OCI-M1 (cell line): ENCODE measurements at regions not wholly inside any gene's neighbourhood (a gene's known extent, or its start where the extent isn't known, plus 50 kb on each side); places are given as distances from the start of the nearest gene placed in this dataset.
"Not testable (repeated sequence)": the region's sequence is repeated elsewhere in the genome, so short reads cannot be mapped to it uniquely, and the experiment has no call there.

Experiments used
- DNase-seq: peaks from one replicate; lab custom pipeline; 2025; lab: John Stamatoyannopoulos, UW

DNA sequence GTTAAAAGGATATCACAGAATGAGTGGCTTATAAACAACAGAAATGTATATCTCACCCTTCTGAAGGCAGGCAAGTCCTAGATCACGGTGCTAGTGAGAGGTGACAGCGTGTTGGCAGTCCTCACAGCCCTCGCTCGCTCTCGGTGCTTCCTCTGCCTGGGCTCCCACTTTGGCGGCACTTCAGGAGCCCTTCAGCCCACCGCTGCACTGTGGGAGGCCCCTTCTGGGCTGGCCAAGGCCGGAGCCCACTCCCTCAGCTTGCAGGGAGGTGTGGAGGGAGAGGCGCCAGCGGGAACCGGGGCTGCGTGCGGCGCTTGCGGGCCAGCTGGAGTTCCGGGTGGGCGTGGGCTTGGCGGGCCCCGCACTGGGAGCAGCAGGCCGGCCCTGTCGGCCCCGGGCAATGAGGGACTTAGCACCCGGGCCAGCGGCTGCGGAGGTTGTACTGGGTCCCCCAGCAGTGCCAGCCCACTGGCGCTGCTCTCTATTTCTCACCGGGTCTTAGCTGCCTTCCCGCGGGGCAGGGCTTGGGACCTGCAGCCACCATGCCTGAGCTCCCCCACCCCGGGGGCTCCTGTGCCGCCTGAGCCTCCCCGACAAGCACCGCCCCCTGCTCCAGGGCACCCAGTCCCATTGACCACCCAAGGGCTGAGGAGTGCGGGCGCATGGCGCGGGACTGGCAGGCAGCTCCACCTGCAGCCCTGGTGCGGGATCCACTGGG is 778.1 kb downstream of the DIPK2A start:
- not testable (repeated sequence) for DNase-seq

DNA sequence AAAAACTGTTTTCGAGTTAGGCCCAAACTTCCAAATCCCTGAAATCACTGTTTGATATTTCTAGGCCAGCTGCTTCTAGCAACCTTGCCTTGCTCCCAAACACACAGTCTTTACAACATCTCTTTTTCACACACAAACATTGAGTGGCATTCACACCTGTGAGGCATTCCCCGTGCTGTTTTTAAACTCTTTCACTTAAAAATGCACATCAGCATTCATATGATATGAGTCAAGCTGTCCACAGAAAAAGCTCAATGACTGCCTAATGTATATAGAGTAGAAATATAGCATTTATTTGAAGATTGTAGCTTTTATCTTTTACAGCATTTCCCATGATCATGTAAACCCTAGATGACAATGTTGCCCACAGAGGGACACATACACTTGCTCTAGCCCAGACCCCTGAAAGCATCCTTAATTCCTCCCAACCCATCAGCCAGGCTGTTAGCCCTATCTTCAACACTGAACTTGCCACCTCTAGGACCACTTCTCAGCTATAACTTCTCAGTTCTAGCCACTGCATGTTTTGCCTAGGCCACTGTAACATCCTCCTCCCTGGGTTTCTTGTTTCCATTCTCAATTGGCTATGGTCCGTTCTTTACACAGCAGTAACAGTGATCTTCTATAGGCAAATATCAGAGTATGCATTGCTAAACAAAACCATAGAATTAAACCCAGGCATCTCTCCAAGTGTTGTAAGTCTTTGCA is 782.6 kb downstream of the DIPK2A start:
- no peak for DNase-seq

DNA sequence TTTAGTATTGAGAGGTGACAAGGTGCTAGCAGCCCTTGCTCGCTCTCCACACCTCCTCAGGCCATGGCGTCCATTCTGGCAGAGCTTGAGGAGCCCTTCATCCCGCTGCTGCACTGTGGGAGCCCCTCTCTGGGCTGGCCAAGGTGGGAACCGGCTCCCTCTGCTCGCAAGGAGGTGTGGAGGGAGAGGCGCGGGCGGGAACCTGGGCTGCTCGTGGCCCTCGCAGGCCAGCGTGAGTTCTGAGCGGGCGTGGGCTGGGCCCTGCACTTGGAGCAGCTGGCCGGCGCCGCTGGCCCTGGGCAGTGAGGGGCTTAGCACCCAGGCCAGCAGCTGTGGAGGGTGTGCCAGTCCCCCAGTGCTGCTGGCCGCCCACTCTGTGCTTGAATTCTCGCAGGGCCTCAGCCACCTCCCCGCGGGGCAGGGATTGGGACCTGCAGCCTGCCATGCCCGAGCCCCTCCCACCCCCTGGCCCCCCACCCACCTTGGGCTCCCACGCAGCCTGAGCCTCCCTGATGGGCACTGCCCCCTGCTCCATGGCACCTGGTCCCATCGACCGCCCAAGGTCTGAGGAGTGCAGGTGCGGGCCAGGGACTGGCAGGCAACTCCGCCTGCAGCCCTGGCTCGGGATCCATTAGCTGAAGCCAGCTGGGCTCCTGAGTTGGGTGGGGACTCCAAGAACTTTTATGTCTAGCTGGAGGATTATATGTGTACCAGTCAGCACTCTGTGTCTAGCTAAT is 785.2 kb downstream of the DIPK2A start:
- DNase-seq: no peak

DNA sequence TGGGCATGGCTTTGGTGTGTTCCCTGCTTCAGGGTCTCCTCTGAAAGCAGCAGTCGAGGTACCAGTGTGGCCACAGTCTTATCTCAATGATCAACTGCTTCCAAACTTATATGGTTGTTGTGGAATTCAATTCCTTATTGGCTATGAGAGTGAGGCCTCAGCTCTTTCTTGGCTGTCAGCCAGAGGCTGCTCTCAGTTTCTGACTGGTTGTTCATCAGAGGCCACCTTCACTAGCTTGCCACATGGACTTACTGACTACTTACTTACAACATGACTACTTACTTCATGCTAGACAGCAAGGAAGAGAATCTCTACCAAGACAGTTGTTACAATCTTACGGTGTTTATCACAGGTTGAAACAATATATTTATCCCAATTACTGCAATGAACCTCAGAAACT is 789.2 kb downstream of the DIPK2A start:
- peak; percentile 56 for DNase-seq

DNA sequence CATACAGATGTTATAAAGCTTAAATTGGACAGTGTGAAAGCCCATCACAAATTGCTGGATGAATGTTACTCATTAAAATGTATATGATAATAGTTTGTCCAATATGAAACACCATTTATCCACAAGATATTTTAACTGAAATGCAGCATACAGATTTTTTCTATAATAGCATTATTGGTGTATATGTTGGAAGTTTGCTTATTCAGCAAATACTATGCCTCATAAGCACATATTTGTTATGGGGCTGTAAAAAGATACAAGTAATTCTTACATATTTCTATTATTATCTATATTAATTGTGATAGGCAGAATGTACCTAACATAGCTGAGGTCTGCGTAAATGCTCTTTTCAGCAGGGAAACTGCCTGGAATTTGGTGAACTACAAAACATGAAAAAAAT is 790.5 kb downstream of the DIPK2A start:
- DNase-seq: no peak

DNA sequence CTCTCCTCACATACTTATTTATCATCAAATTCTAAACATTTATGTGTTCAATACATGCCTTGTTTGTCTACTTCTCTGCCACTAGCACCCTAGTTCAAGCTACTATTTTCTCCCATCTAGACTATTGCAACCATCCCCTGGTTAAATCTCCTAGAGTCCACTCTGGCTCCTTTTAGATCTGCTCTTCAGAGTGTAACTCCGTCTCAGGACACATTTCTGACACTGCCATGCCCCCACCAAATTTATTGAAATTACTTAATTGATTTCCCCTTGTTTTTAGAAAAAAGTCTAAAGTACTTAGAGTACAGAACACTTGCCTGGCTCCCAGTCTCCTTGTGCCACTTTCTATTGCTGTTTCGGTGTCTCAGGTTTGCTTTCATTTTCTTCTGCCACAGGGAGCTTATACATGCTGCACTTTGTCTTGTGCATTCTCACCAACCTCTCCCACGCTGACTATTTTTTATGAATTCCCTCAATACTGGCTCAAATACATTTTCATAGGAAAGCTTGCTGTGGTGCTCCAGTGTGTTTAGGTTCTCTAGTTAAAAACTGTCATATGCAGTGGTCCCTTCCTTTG is 792.3 kb downstream of the DIPK2A start:
- peak; percentile 70 for DNase-seq

DNA sequence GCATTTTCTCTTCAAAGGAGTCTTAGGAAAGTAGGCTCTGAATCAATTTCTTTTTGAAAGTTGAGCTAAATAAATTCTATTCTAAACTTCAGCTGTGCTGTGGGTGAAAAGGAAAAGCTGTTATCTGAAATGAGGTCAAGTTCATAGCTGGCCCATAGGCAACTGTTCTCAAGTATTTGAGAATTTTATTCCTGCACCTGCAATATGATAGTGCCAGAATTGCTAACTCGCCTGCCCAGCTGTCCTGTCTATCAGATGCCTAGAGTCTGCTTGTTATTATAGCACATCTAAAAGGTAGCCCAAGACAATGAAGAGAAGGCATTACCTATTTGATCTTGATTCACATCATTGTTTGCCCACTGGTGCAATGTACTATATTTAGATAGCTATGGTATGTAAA is 798.7 kb downstream of the DIPK2A start:
- no peak for DNase-seq

DNA sequence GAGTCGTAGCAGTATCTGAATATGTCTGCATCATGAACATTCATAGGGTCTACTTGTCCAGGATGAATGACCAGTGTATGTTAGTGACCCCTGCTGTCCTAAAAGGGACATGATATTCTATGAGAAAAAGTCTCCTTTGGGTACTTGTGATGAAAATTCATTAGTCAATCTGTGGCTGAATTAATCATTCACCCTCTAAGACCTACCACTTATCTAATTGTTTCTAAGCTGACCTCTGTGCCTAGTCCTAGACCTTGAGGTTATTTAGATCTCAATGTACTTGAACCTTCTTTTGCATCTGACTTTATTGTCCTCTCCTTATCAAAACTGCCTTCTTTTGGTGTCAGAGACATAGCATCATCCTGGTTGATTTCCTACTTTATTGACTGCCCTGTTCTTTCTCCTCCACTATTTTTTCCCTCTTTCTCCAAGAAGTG is 799.3 kb downstream of the DIPK2A start:
- peak; percentile 70 for DNase-seq

DNA sequence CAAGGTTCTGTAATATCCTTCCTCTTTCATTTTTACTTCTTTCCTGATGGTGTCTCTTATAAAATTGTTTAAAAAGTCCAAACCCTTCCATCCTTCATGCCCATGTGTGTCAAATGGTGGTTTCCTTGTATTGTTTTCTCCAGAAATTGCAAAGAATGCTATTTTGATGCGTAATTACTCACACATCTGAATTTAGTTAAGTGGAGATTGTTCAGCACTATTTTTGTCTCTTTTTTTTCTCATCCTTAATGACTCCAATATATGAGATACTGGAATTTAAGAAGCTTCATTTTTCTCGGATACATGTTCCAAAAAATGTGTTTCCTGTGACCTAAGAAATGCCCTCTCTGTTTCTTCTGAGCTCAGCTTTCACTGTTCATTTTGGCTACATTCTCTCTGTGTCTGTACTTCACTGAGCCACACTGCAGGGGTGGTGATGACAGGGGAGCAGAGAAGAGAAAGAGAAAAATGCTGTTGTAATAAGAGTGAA is 799.8 kb downstream of the DIPK2A start:
- no peak for DNase-seq

DNA sequence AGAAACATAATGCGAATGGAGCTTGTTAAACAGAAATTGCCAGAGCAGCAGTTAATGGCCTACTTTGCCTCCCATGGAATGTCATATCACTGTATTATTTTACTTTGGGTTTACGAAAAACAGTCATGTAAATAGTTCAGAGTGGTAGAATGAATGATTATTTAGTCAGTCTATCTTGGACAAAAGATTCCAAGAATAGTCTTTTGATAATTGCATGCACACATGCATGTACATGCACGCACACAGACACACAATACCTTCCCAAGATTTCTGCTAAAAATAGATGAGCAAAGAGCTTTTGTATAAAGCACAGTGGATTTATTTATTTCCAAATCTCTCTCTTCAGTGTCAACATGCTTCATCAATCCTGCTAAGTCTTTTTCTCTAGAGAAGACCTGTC is 800.7 kb downstream of the DIPK2A start:
- no peak for DNase-seq

DNA sequence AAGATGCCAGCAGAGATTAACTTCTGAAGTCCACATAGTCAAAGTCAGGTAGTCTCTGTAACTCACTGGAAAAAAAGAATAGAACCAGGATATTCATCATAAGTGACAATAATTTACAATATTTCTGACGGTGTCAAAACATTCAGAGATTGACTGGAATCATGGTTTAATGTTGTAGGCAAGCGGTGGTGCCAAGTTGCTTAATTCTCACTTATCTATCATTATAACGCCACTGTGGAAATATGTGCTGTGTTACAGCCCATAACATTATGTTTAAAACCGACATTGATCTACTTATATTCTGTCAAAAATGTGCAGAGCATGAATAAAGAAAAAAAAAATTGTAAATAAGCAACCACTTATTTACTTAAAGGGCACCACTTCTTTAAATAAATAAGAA is 801.7 kb downstream of the DIPK2A start:
- DNase-seq: no peak

DNA sequence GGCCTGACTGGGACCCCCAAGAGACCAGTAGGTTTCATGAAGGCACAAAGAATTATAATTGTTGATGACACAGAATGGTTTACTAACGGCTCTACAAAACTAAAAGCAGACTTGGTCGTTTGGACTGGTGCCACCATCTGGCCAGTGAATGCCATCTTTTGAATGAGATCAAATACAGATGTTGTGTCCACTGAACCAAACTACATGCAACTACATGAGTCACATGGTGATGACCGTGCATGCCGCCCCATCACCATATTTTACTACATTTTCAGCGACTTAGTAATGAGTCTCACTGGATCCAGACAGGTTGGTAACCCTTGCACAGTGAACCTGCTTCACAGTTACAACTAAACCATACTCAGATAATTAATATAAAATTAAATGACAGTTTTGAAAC is 803.3 kb downstream of the DIPK2A start:
- DNase-seq: no peak

DNA sequence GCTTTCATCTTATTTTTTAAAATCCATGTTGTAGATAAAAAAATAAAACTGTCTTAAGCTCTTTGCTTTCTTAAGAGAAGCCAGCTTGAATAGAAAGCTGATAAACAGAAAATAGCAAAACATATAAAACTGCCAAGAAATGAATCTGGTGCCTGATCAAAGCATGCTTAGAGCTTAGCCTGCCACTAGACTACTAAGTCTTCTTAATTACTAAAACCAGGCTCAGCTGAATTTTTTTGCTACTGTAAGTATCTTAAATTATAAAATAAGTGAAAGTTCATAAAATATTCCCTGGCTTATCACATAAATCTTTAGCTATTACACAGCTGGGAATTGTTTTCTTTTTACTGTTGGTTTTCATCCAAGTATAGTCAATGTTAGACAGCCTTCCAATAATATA is 803.9 kb downstream of the DIPK2A start:
- no peak for DNase-seq

DNA sequence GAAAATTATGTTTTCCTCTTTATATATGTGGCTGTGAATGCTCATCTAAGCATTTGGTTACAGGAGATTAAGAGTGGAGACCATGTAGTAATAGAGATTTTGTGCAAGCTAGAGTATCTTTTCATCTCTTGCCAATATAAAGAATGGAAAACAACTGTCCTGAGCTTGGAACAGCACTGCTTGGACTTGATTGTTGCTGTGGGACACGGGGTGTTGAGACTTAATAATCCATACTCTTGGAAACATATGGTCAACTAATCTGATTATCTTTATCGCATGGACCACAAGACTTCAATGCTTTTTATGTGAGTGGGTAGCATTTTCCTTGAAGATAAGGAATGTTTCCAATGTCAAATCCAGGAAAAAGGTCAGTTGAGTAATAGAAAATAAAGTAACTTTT is 806.3 kb downstream of the DIPK2A start:
- DNase-seq: no peak

DNA sequence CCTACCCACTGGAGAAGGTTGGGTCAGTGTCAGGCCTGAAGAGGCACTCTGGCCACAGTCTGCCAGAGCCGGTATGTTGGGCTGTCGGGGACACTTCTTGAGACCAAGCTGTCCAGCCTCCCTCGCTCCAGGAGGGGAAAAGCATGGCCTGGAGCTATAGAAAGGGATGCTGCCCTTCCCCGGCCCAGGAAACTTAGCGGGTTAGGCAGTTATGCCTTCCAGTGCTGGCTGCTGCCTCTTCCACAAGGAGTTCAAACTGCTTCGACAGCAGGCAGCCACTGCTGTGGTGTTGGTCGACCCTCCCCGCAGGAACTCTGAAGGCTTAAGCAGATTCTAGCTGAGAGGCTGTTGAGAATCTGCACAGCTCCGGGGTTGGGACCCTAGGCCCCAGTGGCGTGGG is 819.4 kb downstream of the DIPK2A start:
- DNase-seq: no peak

DNA sequence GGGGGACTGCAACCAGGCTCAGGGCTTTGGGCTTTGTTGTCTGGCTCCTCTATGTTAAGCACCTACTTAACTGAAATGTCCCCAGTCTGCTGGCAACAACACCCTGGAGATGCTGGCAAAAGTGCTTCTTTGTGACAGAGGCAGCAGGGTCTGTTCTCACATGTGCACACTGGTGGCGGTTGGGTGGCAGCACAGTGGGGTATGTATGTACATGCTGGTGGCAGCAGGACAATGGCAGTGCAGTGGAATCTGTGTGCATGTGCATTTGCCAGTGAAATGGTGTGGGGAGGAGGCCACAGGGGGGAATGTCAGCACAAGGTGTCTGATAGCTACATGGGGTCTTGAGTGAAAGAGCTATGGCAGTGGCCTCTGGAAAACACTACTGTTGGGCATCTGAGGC is 830.3 kb downstream of the DIPK2A start:
- DNase-seq: no peak

DNA sequence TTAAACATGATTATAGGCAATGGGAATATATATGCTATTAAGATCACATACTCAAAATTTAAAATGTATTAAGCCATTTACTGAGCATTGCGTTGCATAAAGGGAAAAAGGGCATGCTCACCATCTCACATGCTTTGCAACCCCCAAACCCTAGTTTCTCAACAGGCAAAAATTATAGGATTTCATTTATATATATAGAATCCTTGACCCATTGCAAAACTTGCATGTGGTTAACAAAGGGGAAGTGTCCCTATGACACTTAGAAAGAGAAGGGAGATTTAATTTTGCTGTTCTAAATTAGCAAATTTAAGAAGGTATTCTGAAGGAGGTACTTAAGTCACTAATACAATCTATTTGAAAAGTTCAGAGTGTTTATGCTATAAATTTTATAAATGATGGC is 837.8 kb downstream of the DIPK2A start:
- DNase-seq: peak; percentile 29

DNA sequence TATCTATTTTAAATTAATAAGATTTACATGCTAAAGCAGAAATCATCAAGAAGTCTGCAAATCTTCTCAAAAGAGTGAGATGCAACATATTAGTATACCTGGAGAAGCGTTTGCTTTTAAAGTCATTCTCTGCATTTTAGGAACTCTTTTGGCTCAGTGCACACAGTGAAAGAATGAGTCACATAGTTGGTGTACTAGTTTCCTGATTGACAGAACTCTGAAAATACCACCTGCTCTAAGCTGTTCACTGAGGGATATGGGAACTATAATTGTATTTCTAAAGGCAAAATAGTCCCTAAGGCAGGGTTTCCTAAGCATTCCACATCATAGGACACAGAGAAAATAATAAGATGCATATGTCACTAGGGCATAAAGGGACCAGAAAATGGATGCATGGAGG is 838.5 kb downstream of the DIPK2A start:
- no peak for DNase-seq

DNA sequence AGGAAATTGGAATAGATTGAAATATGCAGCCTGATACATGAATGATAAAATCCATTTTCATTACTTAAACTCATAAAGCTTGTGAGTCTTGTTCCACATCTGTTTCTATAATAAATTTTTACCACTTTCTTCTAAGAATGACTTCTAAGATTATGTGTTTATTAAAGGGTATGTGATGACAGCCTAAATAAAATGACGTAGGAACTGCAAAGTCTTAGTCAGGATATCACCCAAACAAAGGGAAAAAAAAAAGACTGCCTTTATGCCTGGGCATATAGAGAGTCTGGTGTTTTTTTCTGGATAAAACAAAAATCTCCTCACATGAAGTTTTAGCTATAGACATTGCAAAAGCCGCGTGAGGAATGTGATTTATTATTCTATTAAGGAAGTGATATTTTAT is 844.0 kb downstream of the DIPK2A start:
- DNase-seq: no peak

DNA sequence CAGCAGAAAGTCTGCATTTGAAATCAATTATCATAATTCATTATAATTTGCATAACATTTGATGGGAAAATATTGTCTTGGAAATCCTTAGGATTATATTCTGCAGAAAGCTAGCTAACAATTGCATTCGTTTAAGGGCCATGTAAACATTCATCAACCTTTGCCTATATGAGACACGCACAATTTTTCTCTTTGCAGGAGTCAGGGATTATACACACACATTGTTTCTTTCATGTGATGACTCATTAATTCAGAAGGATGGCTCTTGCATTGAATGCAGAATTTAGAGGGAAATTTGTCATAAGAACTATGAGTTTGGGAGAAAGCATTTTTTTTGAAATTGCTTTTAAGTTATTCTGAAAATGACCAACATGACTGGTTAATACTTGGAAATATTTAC is 844.7 kb downstream of the DIPK2A start:
- no peak for DNase-seq

DNA sequence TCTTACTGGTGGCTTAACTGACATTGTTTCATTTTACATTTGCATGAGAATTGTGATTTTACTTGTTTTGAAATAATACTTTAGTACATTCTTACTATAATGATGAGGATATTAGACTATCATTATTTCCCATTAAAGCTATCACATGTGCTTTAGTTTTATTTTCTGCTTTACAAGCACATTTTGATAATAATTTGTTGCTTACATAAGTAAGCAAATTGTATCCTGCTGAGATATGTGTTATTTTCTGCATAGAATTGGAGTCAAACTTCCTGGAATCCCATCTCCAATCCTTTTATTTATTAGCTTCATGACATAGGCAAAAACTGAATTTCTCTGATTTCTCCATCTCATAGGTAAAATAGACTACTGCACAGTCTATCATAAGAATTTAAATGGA is 847.4 kb downstream of the DIPK2A start:
- no peak for DNase-seq

DNA sequence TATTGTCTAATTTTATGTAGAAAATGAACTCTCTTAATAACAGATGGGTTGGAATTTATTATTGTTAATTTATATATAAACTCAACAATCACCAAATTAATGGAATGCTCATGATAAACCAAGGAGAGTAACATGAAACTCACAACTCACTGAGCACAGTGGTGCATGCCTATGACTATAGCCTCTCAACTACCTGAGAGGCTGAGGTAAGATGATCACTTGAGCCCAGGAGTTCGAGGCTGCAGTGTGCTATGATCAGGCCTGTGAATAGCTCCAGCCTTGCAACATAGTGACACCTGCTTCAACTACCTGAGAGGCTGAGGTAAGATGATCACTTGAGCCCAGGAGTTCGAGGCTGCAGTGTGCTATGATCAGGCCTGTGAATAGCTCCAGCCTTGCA is 848.6 kb downstream of the DIPK2A start:
- DNase-seq: not testable (repeated sequence)

DNA sequence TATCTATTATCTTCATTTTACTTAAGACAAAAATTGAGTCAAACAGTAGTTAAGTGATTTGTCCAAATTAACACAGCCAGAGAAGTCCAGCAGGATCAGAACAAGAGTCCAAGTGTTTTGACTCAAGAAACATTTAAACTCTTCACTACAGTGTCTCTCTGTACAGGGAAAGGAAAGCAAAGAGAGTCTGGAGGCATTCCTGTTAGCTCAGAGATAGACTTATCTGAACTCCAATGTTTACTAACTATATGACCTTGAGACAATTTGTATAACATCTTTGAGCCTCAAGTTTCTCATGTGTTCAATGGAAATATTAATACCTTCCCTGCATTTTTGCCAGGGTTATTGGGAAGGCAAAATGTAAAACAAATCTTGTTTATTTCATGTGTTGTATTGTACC is 849.1 kb downstream of the DIPK2A start:
- no peak for DNase-seq
